GM21723 (cell line): ENCODE measurements at regions not wholly inside any gene's neighbourhood (a gene's known extent, or its start where the extent isn't known, plus 50 kb on each side); places are given as distances from the start of the nearest gene placed in this dataset.

ENCODE experiments used
- ATAC-seq: cut with Tn5 transposase; IDR thresholded peaks from one replicate; pipeline ENCODE4 v1.9.1; 2021; ENCODE audit warnings: mild to moderate bottlenecking, moderate library complexity; ENCODE audit not compliant: unreplicated experiment

GRCh38 chr2:220980966-220981675 lies 591.0 kb downstream of the EPHA4 start:
- no peak for ATAC-seq

DNA sequence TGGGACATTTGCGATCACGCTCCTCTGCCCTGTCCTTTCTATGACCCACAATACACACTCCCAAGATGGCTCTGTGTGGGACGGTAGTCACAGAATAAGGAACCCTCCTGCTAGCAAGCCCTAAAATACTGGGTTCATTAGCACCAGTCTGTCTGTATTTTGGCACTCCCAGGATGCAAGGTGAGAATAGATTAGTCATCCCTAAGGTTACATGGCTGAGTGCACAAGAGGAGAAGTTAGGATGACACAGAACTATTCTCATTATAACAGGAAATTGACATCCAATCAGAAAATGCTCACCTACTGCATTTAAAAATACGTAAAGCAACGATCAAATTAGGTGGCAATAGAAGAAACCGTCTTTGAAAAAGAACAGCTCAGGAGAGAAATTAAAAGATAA lies 590.2 kb downstream of the EPHA4 start:
- no peak for ATAC-seq

DNA sequence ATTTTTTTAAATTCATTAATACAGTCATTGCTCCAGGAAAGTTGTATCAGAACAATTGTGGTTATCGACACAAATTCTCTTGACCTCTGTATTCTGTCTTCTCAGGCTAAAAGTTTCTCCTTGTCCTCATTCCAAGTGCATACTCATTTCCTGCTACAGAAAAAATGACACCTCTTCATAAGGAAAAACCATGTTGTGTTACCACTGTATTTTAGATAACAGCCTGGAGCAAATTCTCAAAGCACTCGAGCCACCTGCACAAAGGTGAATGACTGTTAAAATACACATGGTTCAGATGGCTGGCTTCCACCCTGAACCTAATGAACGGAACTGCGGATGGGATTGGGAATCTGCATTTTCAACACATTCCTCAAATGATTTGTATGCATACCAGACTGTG lies 586.5 kb downstream of the EPHA4 start:
- ATAC-seq: no peak

DNA sequence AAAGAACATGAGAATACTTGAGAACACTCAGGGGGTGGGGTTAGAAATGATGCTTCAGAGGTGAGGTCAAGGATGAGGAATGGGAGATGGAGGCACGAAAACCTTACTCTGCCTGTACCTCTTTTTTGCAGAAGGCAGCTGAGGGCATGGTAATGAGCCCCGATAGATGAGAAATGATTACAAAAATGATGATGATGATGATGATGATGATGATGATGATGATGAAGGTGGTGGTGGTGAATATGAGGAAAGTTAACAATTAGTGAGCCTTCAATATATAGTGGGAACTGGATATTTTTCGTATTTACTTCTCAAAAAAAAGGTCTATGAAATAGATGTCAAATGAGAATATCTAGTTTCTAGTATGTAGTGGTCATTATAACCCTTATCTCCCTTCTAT lies 584.3 kb downstream of the EPHA4 start:
- no peak for ATAC-seq

GRCh38 chr2:220991972-220992371 lies 580.1 kb downstream of the EPHA4 start:
- no peak for ATAC-seq

GRCh38 chr2:220994846-220995245 lies 577.3 kb downstream of the EPHA4 start:
- ATAC-seq: no peak

DNA sequence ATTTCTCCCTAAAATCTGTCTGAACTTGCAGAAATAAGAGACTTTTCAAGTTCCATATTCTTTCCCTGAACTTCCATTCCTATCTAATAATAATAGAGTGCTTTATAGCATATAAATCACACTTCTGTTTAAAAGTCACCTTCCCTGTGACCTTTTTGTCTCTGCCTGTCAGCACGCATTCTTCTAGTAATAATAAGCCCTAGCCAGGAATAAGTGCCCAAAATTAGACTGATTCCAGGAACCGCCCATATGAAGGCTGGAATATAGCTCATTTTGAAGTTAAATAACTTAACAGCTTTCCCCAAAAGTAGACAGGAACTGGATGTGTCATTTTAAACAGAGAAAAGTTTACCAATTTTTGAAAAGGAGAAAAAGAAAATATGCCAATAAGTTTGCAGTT lies 576.5 kb downstream of the EPHA4 start:
- no peak for ATAC-seq

DNA sequence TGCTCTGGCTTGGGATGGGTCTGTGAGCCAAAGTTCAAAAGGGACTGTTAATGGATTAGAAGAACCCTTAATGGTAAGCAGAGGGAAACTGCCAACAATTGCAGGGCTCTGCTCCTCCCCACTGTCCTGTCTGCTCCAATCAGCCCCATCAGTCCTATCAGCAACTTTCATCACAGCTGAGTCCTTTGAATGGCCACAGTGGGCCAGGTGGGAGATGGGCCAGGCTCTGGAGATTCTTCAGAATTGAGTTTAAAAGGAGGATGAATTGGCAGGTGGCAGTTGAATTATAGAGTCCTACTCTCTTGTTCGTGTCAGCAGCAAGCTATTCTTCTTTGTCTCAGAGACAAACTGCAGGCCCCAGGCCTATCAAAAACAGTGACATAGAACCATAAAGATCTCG lies 573.9 kb downstream of the EPHA4 start:
- no peak for ATAC-seq

- no peak for ATAC-seq
Measured at GRCh38 chr2:220999356-220999755, 572.7 kb downstream of the EPHA4 start.

DNA sequence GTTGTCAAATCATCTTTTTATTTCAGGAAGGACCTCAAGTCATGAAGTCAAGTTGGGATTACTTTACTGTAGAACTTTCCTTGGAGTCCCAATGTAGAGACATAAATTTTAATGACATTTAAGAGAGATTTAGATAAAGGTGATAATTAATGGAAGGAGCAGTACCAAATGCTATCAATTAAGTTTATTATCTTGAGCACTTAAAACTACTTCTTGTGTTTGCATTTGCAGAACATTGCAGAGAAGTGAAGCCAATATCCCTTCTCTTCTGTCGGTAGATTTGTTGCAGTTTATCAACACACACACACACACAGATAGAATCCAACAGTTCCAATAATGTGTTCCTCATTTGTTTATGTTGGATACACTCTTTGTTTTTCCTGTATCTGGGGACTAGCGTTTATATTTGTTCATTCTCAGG lies 570.7 kb downstream of the EPHA4 start:
- no peak for ATAC-seq

DNA sequence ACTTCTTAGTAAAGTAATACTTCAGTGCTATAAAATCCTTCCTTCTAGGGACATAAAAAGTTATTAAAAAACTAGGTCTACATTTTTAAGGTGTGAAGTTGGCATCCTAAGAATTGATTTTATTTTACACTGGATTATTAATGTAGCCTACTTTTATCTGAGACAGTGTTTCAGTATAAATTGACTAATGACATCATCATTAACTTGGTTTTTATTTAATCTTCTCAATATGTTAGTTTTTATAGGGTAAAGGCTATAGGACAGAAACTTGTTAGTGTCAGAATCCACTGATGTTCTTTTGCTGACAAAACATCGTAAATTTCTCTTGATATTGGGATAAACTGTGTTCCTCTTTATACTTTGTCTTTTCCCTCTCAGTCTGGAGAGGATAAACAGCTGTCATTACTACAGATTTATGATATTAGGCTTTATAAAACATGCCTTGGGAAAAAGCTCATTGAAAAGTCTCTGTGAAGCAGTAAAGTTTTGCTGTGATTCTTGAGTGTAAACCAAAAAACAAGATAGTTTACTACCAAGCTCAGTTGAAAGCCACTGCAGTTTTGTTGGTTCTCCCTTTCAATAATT lies 569.9 kb downstream of the EPHA4 start:
- ATAC-seq: no peak

DNA sequence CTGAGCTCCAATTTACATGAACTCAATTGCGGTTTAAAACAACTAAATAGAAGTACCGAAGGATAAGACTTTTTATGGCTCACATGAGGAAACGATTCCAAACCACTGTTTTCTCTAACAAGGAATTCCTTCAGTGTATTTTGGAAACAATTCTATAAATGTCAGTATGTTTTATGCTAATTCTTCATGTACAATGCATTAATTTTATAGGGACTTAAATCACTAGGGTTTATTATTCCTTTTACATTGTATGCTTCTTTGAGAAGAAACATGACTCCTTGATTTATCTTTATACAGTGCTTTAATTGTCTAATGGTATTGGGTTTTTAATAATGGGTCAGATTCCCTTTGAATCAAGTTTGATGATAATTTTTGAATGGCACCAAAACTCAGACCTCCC lies 566.8 kb downstream of the EPHA4 start:
- ATAC-seq: no peak

- no peak for ATAC-seq
Measured at GRCh38 chr2:221006084-221006483, 566.0 kb downstream of the EPHA4 start.

GRCh38 chr2:221016551-221016950 lies 555.6 kb downstream of the EPHA4 start:
- no peak for ATAC-seq

DNA sequence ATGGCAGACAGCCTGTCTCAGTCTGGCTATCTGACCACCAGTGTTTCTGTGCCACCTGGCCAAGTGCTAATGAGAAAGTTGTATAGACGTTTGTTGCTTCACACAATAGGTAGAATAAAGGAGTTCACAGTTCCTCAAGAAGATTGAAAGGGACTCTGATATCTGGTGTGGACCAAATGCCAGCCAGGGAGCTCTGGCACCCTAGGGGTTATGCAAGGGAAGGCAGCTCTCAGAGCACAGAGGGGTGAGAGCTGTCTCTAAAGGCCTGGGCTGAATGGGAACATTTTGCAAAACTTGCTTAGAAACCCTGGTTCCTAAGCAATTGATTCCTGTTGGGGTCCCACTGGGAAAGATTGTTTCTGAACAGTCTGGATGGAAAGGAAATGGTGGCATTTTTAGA lies 553.8 kb downstream of the EPHA4 start:
- ATAC-seq: no peak

- ATAC-seq: no peak
Measured at GRCh38 chr2:221019668-221020067, 552.4 kb downstream of the EPHA4 start.

- no peak for ATAC-seq
Measured at GRCh38 chr2:221022554-221022953, 549.5 kb downstream of the EPHA4 start.

DNA sequence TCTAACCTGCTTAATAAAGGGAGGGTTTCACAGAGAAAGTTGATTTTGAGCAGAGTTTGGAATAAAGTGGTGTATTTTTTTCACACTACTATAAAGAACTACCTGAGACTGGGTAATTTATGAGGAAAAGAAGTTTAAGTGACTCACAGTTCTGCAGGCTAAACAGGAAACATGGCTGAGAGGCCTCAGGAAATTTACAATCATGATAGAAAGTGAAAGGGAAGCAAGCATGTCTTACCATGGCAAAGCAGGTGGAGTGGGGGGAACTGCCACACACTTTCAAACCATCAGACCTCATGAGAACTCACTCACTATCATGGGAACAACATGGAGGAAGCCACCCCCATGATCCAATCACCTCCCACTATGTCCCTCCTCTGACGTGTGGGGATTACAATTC lies 546.7 kb downstream of the EPHA4 start:
- no peak for ATAC-seq

GRCh38 chr2:221034026-221034701 lies 537.9 kb downstream of the EPHA4 start:
- ATAC-seq: no peak

- ATAC-seq: no peak
Measured at GRCh38 chr2:221034973-221035372, 537.1 kb downstream of the EPHA4 start.

DNA sequence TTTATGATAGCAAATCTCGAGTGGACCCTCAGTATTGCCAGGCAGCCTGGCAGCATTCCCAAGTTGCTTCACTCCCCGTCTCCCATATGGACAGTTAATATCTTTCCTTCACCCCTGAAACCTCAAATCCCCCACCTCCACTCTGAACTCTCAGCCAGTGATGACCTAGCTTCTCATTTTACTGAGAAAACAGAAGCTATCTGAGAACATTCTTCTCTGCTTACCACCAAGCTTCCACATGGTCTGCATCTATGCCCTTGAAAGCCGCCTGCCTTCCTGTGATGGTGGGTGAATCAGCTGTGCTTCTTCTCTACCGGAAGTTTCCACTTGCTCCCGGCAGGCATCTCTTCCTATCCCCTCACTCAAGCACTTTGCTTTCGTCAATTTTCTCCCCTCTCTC lies 529.2 kb downstream of the EPHA4 start:
- ATAC-seq: no peak

- ATAC-seq: no peak
Measured at GRCh38 chr2:221044781-221045180, 527.3 kb downstream of the EPHA4 start.
